ENCODE measurements at regions not wholly inside any gene's neighbourhood (a gene's known extent, or its start where the extent isn't known, plus 50 kb on each side); places are given as distances from the start of the nearest gene placed in this dataset.

- ATAC-seq (no peak), DNase-seq (no peak)
- Histone ChIP-seq H3K27me3 (no peaks in the 10 kb centered on the region), H3K4me3 (no peak overlapping the region), H3K4me1 (no peaks in the 10 kb centered on the region), H3K36me3 (no peaks in the 10 kb centered on the region), H3K9me3 (no peaks in the 10 kb centered on the region), H3K27ac (no peak overlapping the region)
- TF ChIP-seq, protein P1, sequence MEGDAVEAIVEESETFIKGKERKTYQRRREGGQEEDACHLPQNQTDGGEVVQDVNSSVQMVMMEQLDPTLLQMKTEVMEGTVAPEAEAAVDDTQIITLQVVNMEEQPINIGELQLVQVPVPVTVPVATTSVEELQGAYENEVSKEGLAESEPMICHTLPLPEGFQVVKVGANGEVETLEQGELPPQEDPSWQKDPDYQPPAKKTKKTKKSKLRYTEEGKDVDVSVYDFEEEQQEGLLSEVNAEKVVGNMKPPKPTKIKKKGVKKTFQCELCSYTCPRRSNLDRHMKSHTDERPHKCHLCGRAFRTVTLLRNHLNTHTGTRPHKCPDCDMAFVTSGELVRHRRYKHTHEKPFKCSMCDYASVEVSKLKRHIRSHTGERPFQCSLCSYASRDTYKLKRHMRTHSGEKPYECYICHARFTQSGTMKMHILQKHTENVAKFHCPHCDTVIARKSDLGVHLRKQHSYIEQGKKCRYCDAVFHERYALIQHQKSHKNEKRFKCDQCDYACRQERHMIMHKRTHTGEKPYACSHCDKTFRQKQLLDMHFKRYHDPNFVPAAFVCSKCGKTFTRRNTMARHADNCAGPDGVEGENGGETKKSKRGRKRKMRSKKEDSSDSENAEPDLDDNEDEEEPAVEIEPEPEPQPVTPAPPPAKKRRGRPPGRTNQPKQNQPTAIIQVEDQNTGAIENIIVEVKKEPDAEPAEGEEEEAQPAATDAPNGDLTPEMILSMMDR (IDR thresholded peaks at IDR 0.05): no peak
- intact Hi-C loops (cut with DNase I): no loop called here
Measured at GRCh38 chr11:112381578-112381977, 120.9 kb upstream of the PLET1 start.

DNA sequence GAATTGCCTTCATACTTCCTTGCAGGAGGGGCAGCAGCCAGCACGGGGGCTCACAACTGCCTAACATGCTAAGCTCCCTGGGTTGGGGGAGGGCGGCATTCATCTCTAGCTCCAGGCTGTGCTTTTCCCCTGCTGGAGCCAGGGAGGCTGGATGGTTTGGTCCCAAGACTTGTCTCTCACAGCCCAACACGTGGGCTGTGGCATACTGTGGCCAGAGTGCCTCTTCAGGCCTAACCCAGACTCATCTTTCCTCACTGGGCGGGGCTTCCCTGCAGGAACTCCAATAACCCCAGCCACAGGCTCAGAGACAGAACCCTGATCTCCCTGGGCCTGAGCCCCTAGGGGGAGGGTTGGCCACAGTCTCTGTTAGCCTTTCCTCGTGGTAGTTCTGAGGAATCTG lies 121.9 kb upstream of the PLET1 start:
- intact Hi-C loops (cut with DNase I): no loop called here
- DNase-seq (no peak), ATAC-seq (no peak)
- TF ChIP-seq, protein P1 (IDR thresholded peaks at IDR 0.05): no peak
- Histone ChIP-seq H3K4me3 (no peak overlapping the region), H3K27me3 (no peaks in the 10 kb centered on the region), H3K9me3 (no peaks in the 10 kb centered on the region), H3K4me1 (no peaks in the 10 kb centered on the region), H3K36me3 (no peaks in the 10 kb centered on the region), H3K27ac (no peak overlapping the region)

- TF ChIP-seq, protein P1 (IDR thresholded peaks at IDR 0.05): no peak
Measured at GRCh38 chr11:112388496-112388895, 127.8 kb upstream of the PLET1 start.

DNA sequence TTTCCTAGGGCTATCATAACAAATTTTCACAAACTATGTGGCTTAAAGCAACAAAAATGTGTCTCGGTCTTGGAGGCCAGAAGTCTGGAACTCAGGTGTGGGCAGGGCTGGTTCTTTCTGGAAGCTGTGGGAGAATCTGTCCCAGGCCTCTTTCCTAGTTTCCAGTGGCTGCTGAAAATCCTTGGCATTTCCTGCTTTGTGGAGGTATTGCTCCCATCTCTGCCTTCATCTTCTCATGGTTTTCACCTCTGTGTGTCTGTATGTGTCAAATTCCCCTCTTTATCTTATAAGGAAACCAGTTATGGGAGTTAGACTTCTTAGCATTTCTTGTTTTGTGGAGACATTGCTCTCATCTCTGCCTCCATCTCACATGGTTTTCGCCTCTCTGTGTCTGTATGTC lies 130.4 kb upstream of the PLET1 start:
- ATAC-seq: no peak
- no peak overlapping the region for H3K4me3 ChIP-seq
- no peaks in the 10 kb centered on the region for H3K36me3 ChIP-seq
- intact Hi-C loops (cut with DNase I): no loop called here
- no peaks in the 10 kb centered on the region for H3K27me3 ChIP-seq
- TF ChIP-seq, protein P1 (IDR thresholded peaks at IDR 0.05): no peak
- H3K9me3 ChIP-seq: no peaks in the 10 kb centered on the region
- no peaks in the 10 kb centered on the region for H3K4me1 ChIP-seq
- no peak for DNase-seq
- no peak overlapping the region for H3K27ac ChIP-seq

More at GRCh38 chr11:112388496-112388895, 127.8 kb upstream of the PLET1 start:
- ATAC-seq (no peak), DNase-seq (no peak)
- Histone ChIP-seq H3K4me1 (no peaks in the 10 kb centered on the region), H3K27me3 (no peaks in the 10 kb centered on the region), H3K9me3 (no peaks in the 10 kb centered on the region), H3K36me3 (no peaks in the 10 kb centered on the region), H3K27ac (no peak overlapping the region), H3K4me3 (no peak overlapping the region)
- intact Hi-C loops (cut with DNase I): no loop called here

GRCh38 chr11:112392904-112393303 lies 132.2 kb upstream of the PLET1 start:
- ATAC-seq: no peak
- H3K4me3 ChIP-seq: no peak overlapping the region
- no peaks in the 10 kb centered on the region for H3K9me3 ChIP-seq
- H3K4me1 ChIP-seq: no peaks in the 10 kb centered on the region
- intact Hi-C loops (cut with DNase I): no loop called here
- TF ChIP-seq, protein P1 (IDR thresholded peaks at IDR 0.05): no peak
- no peak overlapping the region for H3K27ac ChIP-seq
- DNase-seq: no peak
- no peaks in the 10 kb centered on the region for H3K27me3 ChIP-seq
- H3K36me3 ChIP-seq: no peaks in the 10 kb centered on the region
